GM21737 (cell line): ENCODE measurements at regions not wholly inside any gene's neighbourhood (a gene's known extent, or its start where the extent isn't known, plus 50 kb on each side); places are given as distances from the start of the nearest gene placed in this dataset.
"Not testable (repeated sequence)": the region's sequence is repeated elsewhere in the genome, so short reads cannot be mapped to it uniquely, and the experiment has no call there.

Experiments
- ATAC-seq: cut with Tn5 transposase; IDR thresholded peaks from one replicate; pipeline ENCODE4 v1.9.1; 2021; ENCODE audit warnings: mild to moderate bottlenecking, moderate library complexity; ENCODE audit not compliant: unreplicated experiment

GRCh38 chr6:144353871-144354314, 68.8 kb downstream of the UTRN start:
- peak; percentile 50 for ATAC-seq

GRCh38 chr6:144359783-144360182, 74.6 kb downstream of the UTRN start:
- no peak for ATAC-seq

DNA sequence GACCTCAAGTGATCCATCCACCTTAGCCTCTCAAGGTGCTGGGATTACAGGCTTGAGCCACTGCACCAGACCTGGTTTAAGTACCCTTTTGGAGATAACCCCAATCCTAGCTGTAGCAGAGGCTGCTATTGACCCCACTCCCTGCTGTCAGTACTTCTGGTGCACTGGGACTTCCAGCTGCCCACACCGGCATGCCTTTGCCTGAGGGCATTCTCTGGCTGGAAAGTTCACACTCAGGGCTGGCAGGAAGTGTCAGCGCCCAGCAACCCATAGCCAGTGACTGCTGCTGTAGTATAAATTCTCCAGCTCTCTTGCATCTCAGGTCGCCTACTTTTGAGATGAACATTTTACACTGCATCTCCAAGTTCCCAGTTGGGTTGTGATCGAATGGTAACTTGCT, 75.3 kb downstream of the UTRN start:
- ATAC-seq, result no peak

DNA sequence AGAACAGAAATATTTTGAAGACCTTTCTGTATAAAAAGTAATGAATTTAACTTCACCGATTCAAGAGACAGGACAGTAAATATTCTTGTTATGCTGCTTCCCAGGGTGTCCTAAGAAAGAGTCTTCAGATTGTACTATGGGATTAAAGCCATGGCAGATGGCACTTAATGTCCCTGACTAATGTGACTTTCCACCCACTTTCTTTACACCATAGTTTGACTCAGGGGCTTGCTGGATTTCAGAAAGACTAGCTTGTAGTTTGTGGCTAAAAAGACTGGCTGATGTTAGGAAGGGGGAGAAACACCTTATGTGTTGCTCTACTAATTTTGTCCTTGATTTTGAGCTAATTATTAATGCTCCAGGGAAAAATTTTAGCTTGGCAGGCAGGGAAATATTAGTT, 75.9 kb downstream of the UTRN start:
- no peak for ATAC-seq

- ATAC-seq, result no peak
Observed at GRCh38 chr6:144362042-144363018, 77.2 kb downstream of the UTRN start.

DNA sequence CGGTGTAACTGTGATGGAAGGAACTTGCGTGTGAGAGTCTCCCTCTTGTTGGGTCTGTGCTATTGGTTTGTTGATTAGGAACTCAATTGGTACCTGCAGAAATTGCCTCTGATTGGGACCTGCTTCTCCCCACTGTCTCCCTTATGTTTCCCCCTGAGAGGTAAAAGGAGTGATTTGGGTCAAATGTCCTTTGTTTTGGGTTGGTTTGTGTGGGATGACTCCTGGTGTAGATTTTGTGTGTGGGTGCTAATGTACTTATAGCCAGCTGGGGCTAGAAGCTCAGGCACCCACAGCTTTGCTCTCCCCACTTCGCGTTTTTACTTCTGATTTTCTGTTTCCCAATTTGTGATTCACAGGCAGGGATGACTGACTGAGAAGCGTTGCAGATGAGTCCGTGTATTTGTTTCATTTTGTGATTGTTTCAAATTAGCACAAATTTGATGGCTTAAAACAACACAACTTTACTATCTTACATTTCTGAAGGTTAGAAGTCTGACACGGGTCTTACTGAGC, 79.1 kb downstream of the UTRN start:
- no peak for ATAC-seq

DNA sequence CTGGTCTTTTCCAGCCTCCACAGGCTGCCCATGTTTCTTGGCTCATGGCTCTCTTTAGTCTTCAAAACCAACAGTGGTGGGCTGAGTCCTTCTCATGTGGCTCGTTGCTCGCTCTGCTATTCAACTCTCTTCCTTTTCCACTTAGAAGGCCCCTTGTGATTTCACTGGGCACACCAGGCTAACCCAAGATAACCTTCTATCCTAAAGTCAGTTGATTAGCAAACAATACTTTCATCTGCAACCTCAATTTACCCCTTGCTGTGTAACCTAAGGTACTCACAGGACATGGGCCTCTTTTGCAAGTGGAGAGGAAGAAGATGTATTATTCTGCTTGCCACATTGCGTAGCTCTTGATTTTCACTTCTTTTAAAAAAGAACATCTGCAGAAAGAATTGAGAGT, 79.6 kb downstream of the UTRN start:
- no peak for ATAC-seq

DNA sequence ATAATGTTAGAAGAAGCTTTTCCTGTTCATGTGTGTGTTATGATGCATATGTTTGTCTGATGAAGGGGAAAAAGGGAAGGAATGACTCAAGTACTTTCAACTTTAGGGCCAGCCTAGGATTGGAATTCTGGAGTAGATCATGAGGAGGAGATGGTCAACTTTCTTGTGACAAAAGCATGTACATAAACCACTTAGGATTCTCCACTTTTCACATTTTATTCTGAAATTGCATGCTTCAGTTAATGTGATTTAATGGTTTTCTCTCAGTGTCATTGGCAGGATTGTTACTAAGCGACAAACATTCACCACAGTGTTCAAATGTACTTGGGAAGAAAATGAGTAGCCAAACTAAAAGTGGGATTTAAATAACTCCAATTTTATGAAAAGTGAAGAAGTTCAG, 80.1 kb downstream of the UTRN start:
- no peak for ATAC-seq

DNA sequence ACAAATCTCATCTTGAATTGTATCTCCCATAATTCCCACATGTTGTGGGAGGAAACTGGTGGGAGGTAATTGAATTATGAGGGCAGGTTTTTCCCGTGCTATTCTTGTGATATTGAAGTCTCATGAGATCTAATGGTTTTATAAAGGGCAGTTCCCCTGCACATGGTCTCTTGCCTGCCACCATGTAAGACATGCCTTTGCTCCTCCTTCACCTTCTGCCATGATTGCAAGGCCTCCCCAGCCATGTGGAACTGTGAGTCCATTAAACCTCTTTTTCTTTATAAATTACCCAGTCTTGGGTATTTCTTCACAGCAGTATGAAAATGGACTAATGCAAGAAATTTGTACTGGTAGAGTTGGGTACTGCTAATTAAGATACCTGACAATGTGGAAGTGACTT, 84.6 kb downstream of the UTRN start:
- not testable (repeated sequence) for ATAC-seq

GRCh38 chr6:144372116-144372515, 87.0 kb downstream of the UTRN start:
- no peak for ATAC-seq

- ATAC-seq, result no peak
Observed at GRCh38 chr6:144372611-144373594, 87.8 kb downstream of the UTRN start.

DNA sequence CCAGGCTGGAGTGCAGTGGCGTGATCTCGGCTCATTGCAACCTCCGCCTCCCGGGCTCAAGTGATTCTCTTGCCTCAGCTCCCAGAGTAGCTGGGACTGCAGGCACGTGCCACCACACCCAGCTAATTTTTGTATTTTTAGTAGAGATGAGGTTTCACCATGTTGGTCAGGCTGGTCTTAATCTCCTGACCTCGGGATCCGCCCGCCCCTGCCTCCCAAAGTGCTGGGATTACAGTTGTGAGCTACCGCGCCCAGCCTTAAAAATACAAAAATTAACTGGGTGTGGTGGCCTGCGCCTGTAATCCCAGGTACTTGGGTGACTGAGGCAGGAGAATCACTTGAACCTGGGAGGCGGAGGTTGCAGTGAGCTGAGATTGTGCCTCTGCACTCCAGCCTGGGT, 89.4 kb downstream of the UTRN start:
- not testable (repeated sequence) for ATAC-seq

DNA sequence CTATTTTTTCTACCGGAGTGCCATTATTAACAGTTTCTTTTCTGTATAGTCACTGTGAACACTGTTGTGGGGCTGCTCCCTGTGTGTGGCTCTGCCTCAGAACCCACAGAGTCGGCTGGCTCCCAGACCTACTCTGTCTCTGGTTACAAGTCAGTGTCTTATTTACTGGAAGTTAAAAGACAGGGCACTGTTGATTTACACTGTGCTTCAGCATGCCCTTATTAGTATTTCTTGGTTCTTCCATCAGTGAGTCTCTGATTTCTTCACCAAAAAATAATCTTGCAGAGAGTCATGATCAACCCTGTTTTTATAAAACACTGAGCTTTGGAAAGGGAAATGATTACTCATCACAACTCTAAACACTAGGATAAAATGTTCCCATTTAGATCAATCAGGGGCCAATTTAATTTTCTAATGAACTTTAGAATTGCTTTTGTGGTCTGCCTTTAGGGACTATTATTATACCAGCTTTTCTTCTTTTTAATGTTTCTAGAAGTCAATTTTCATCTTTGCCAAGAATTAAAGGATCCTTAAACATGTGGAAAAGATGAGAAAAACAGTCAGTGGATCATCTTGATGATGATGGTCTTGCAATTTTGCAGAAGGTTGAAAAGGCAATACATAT, 92.6 kb downstream of the UTRN start:
- ATAC-seq, result no peak

- no peak for ATAC-seq
Observed at GRCh38 chr6:144378437-144378836, 93.3 kb downstream of the UTRN start.

DNA sequence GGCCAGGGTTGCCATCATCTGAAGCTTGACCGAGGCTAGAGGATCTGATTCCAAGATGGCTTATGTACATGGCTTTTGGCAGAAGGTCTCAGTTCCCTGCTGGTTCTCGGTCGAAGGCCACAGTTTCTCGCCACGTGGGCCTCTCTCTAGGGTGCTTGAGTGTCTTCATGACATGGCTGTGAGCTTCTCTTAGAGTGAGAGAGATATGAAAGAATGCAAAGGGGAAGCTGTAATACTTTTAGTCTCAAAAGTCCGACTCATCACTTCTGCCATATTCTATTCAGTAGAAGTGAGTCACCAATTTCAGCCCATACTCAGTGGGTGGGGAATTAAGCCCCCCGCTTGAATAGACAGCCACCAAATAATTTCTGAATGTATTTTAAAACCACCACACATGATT, 94.2 kb downstream of the UTRN start:
- no peak for ATAC-seq

DNA sequence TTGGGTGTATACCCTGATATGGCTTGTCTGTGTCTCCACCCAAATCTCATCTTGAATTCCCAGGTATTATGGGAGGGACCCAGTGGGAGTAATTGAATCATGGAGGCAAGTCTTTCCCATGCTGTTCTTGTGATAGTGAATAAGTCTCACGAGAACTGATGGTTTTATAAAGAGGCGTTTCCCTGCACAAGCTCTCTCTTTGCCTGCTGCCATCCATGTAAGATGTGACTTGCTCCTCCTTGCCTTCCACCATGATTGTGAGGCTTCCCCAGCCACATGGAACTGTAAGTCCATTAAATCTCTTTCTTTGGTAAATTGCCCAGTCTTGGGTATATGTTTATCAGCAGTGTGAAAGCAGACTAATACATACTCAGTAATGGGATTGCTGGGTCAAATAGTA, 96.4 kb downstream of the UTRN start:
- not testable (repeated sequence) for ATAC-seq

DNA sequence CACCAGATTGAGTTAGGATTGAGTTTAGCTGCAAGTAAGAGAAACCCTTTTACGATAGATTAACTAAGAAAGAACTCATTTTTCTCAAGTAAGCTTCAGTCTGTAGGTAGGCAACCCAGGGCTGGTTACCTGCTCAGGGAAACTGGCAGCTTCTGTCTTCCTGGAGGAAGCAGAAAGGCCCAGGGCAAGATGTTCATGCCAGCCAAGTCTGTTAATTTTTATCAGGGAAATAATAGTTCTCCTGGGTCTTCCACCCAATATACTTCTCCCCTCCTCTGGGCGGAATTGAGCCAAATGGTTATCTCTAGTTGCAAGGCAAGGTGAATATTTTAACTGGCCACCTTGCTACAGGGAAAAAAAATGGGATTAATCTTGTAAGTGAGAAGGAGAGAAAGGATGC, 98.2 kb downstream of the UTRN start:
- no peak for ATAC-seq

DNA sequence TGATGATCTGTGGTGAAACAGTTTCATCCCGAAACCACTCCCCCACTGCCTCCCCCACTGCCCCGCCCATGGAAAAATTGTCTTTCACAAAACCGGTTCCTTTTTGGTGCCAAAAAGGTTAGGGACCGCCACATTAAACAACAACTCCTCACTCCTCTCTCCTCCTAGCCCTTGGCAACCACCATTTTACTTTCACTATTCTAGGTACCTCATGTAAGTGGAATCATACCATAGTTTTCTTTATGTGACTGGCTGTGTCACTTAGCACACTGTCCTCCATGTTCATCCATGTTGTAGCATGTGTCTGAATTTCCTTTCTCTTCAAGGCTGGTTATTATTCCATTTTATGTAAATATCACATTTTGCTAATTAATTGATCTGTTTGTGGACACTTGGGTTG, 99.3 kb downstream of the UTRN start:
- ATAC-seq, result no peak

DNA sequence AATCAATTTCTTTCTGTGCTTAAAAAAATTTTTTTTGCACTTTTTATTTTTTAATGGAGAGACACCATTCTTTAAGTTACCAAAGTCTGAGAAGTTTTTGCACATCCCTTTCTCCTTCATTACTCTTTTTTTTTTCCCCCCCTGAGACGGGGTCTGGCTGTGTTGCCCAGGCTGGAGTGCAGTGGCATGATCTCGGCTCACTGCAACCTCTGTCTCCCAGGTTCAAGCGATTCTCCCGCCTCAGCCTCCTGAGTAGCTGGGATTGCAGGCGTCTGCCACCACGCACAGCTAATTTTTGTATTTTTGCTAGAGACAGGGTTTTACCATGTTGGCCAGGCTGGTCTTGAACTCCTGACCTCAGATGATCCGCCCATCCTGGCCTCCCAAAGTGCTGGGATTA, 104.3 kb downstream of the UTRN start:
- ATAC-seq, result not testable (repeated sequence)

DNA sequence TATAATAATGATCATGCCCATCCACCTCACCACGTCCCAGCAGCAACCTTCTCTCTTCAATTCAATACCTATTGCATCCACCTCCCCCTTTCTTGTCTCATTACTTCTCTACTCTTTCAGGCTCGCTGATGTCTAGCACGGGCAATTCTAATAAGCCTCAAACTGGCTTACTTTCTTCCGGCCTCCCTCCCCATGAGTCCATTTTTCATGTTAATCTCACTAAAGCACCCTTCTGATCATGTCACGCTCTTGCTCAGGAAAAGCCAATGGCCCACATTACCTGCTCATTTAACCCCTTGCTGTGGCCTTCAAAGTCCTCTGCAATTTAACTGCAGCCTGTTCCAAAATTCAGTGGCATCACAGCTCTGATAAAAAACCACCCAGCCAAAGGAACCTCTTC, 105.1 kb downstream of the UTRN start:
- no peak for ATAC-seq

- no peak for ATAC-seq
Observed at GRCh38 chr6:144390886-144391285, 105.8 kb downstream of the UTRN start.
